ENCODE measurements at regions not wholly inside any gene's neighbourhood (a gene's known extent, or its start where the extent isn't known, plus 50 kb on each side); places are given as distances from the start of the nearest gene placed in this dataset.
"Not testable (repeated sequence)": the region's sequence is repeated elsewhere in the genome, so short reads cannot be mapped to it uniquely, and the experiment has no call there.

DNA sequence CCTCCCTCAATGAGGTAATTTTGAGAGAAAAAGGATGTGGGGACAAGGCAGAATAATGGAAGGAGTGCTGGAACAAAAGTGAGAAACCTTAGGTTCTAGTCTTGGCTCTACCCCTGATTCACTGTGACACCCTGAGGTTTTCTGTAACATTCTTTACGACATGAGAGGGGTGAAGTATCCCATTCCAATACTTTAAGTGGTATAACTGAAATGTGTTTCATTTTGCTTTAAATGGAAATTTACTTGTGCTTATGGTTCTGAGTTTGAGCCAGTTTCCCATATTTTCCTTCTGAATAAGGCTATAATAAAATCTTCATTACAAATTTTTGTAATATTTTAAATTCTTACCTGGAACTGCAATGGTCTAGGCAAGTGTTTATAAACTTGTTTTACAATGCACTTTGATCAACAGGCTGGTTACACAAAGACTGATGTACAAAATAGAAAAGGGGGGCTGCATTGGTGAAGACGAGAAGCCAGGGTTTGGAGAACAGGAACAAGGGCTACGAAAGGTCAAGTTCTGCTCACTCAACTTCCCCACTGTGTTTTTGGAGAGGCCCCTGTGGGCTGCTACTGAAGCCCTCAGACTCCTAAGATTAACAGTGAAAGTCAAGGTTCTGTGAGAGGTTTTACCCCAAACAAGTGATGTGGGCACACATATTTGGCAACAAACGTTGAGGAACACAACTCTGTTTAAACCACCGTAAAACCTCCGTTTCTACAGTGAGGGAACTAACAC lies 171.9 kb upstream of the ELL2 start:
- DNase-seq (ENCODE audit: low read depth) = peak; percentile 75

GRCh38 chr5:96129276-96129675 lies 167.6 kb upstream of the ELL2 start:
- DNase-seq (ENCODE audit: low read depth) = no peak

- no peak for DNase-seq (ENCODE audit: low read depth)
Measured at GRCh38 chr5:96128204-96128864, 166.7 kb upstream of the ELL2 start.

GRCh38 chr5:96127538-96127937 lies 165.9 kb upstream of the ELL2 start:
- no peak for DNase-seq (ENCODE audit: low read depth)

- peak; percentile 66 for DNase-seq (ENCODE audit: low read depth)
Measured at GRCh38 chr5:96125231-96125891, 163.7 kb upstream of the ELL2 start.

DNA sequence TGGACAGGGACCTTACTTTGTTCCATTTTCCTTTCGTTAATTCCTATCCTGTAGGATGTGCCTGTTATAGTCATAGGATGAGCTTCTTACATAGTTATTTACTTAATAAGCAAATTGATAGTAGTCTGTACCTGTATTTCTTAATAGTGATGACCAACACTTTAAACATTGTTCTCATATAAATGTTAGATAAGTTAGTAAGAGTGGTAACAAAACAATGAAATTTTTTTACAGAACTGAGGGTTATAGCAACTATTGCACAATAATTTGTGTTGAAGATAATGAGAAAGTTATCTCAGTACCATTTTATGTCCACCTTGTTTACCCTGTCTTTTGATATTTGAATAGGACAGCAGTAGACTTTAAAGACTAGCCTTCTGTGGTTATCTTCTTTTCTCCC lies 162.9 kb upstream of the ELL2 start:
- no peak for DNase-seq (ENCODE audit: low read depth)

- DNase-seq (ENCODE audit: low read depth) = no peak
Measured at GRCh38 chr5:96123418-96123817, 161.8 kb upstream of the ELL2 start.

DNA sequence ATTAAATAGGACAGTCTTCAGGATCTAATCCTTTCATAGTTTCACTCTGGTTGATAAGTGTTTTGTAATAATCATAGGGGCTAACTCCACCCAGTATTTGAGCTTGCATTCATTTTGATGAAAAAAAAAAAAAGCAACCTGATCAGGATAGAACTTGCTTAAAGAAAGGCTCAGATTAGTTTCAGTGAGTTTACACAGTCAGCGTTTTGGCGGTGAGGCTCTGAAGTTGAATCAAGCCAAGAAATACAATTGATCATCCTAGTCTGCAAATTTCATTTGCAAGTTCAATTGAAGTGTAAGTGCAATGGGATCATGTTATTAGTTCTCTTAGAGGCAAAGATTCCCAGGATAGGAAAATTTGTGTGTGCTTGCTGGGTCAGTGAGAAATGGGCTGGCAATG lies 159.7 kb upstream of the ELL2 start:
- no peak for DNase-seq (ENCODE audit: low read depth)

DNA sequence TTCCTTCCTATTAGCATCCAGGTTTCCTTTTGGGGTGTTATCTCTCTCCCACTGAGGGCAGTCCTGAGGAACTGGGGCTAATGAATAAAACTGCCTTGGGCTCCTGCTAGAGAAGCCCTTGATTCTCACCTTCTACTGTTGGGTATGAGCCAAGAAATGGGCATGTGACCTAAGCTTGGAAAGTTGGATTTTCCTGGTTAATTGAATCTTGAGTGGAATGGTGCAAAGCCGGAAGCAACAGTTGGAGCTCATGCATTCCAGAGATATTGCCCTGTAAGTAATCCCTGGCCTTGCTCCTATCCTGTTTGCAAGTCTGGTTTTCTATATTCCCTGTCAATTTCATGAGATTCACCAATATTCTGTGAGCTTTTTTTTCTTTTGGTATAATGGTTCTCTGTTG lies 158.5 kb upstream of the ELL2 start:
- DNase-seq (ENCODE audit: low read depth) = peak; percentile 62

GRCh38 chr5:96117771-96118651 lies 156.4 kb upstream of the ELL2 start:
- DNase-seq (ENCODE audit: low read depth) = peak; percentile 76

- no peak for DNase-seq (ENCODE audit: low read depth)
Measured at GRCh38 chr5:96115147-96115807, 153.6 kb upstream of the ELL2 start.

GRCh38 chr5:96114736-96115135 lies 153.1 kb upstream of the ELL2 start:
- peak; percentile 70 for DNase-seq (ENCODE audit: low read depth)

DNA sequence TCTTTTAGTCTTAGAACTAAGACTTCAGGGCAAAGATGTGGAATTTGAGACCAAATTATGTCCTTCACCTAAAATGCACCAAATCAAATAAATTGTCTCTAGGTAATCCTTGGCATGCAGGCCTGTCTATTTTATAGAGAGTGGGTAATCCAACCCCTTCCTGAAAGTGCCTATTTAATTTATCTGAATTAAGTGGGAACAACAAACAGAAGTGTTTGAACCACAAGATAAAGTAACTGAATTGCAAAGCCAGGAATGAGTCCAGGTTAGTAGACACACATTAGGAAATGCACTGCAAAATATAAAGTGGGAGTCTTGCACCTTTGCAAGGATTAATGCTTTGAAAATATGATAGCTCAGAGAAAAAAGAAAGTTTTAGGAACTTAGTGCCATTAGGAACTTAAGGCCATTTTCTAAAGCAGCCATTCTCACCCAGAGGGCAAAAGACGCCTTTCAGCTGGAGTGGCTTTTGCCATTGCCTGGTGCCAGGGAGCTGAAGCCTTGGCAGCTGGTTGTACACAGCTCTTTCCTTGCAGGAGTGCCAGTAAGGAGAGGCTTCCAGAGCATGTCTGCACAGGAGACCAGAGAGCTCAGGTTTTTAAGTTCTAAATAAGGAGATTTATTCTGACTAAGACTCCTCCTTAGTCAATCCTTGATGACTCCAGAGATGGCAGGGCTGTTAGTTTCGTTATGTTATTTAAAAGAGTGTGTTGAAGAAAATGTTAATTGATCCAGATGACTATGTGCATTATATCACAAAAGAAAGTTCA lies 151.7 kb upstream of the ELL2 start:
- DNase-seq (ENCODE audit: low read depth) = peak; percentile 78

DNA sequence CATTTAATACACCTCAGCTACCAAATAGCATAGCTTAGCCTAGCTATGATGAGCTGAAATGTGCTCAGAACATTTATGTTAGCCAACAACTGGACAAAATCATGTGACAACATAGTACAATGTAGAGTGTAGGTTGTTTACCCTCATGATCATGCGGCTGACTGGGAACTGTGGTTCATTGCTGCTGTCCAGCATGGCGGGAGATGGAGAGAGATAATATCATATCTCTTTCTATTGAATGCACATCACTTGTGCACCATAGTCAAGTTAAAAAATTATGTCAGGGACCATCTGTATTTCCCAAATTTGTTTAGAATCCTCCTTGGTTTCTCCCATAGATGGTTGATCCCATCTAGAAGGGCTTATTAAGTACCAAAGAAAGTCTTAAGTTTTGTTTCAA lies 151.1 kb upstream of the ELL2 start:
- DNase-seq (ENCODE audit: low read depth) = no peak

GRCh38 chr5:96112123-96112670 lies 150.5 kb upstream of the ELL2 start:
- no peak for DNase-seq (ENCODE audit: low read depth)

- peak; percentile 36 for DNase-seq (ENCODE audit: low read depth)
Measured at GRCh38 chr5:96111080-96111756, 149.6 kb upstream of the ELL2 start.

DNA sequence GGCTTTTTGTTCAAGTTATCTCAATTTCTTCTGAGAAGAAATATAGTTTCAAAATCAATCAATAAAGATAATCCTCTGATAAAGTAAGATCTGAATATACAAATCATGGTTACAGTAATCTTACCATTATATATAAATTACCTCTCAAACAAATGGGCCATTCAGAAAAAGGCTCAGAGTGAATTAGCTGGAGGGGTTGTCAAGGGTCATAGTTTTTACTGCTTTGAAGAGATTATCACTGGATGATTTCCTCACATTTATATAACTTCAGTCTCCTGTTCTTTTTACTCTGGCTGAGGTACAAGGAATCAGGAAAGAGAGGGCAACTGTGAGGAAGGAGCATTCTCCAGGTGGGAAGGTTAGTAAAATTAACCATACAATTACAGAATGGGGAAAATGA lies 148.6 kb upstream of the ELL2 start:
- DNase-seq (ENCODE audit: low read depth) = no peak

- DNase-seq (ENCODE audit: low read depth) = not testable (repeated sequence)
Measured at GRCh38 chr5:96108629-96109028, 147.0 kb upstream of the ELL2 start.

DNA sequence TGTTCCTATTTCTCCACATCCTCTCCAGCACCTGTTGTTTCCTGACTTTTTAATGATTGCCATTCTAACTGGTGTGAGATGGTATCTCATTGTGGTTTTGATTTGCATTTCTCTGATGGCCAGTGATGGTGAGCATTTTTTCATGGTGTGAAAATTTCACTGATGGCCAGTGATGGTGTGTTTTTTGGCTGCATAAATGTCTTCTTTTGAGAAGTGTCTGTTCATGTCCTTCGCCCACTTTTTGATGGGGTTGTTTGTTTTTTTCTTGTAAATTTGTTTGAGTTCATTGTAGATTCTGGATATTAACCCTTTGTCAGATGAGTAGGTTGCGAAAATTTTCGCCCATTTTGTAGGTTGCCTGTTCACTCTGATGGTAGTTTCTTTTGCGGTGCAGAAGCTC lies 142.2 kb upstream of the ELL2 start:
- DNase-seq (ENCODE audit: low read depth) = not testable (repeated sequence)

Measured in M059J (cell line).